ENCODE measurements at regions not wholly inside any gene's neighbourhood (a gene's known extent, or its start where the extent isn't known, plus 50 kb on each side); places are given as distances from the start of the nearest gene placed in this dataset.

DNA sequence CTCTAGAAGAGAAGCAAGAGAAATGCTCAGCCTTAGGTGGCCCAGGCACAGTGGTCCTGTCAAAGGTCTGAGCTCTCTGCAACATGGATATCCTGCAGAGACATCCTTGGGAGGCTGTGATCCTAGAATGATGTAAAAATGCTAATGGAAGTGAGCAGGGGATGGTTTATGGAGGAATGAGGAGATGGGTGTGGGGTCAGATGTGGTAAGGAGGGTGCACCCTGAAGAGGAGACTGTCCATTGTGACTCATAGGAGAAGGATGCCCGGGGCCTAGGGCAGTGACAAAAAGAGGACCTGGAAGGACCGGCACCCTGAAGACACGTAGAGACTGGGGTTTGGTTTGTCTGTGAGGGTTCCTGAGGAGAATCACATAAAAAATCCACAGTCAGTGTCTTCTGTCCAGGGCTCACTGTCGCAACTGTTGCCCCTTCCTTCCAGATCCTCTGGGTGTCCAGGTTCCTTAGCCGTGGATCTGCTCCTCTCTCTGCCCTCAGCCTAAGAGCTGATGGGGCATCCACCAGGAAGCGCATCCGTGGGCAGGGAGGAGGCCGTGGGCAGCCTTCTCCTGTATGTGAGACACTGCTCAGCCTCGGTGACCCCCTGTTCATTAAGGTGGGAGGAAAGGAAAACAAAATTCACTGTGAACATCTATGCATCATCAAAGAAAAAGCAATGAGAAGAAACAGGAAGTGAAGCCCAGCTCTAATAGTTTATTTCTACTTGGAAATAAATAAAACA lies 110.7 kb downstream of the VPREB1 start:
- H3K27me3 ChIP-seq (ENCODE audit: control insufficient read depth, insufficient read depth, low read length, poor library complexity, severe bottlenecking), result peaks cover 82% of the 10 kb centered on the region
- no peak for DNase-seq
- 84 to 92% methylated on average over 3 to 9 of the region's 9 CpGs for WGBS, 2 experiments (ENCODE audit: insufficient coverage in 1 of 2, insufficient read length in 1 of 2)
- H3K4me3 ChIP-seq (ENCODE audit: low read length), result no peak overlapping the region
- H3K9me3 Mint-ChIP-seq, result peaks cover 3% of the 10 kb centered on the region
- no peak overlapping the region for H3K27ac Mint-ChIP-seq
- no peak overlapping the region for H3K4me3 Mint-ChIP-seq
- H3K36me3 Mint-ChIP-seq (ENCODE audit: low read depth), result no peaks in the 10 kb centered on the region
- no peak overlapping the region for H3K27ac ChIP-seq (ENCODE audit: low read depth, low read length)
- no peak overlapping the region for H3K9ac ChIP-seq (ENCODE audit: extremely low read depth, low read length, poor library complexity, severe bottlenecking)
- TF ChIP-seq, protein P1, sequence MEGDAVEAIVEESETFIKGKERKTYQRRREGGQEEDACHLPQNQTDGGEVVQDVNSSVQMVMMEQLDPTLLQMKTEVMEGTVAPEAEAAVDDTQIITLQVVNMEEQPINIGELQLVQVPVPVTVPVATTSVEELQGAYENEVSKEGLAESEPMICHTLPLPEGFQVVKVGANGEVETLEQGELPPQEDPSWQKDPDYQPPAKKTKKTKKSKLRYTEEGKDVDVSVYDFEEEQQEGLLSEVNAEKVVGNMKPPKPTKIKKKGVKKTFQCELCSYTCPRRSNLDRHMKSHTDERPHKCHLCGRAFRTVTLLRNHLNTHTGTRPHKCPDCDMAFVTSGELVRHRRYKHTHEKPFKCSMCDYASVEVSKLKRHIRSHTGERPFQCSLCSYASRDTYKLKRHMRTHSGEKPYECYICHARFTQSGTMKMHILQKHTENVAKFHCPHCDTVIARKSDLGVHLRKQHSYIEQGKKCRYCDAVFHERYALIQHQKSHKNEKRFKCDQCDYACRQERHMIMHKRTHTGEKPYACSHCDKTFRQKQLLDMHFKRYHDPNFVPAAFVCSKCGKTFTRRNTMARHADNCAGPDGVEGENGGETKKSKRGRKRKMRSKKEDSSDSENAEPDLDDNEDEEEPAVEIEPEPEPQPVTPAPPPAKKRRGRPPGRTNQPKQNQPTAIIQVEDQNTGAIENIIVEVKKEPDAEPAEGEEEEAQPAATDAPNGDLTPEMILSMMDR (conservative IDR thresholded peaks at IDR 0.05), result no peak
- H3K9me3 ChIP-seq (ENCODE audit: control insufficient read depth, low read length), result no peaks in the 10 kb centered on the region
- H3K36me3 ChIP-seq (ENCODE audit: control insufficient read depth, insufficient read depth, low read length), result no peaks in the 10 kb centered on the region
- H3K4me1 Mint-ChIP-seq, result no peaks in the 10 kb centered on the region
- no peaks in the 10 kb centered on the region for H3K4me1 ChIP-seq (ENCODE audit: control insufficient read depth, insufficient read depth, low read length)
- peaks cover 96% of the 10 kb centered on the region for H3K27me3 Mint-ChIP-seq (ENCODE audit: insufficient read depth)

DNA sequence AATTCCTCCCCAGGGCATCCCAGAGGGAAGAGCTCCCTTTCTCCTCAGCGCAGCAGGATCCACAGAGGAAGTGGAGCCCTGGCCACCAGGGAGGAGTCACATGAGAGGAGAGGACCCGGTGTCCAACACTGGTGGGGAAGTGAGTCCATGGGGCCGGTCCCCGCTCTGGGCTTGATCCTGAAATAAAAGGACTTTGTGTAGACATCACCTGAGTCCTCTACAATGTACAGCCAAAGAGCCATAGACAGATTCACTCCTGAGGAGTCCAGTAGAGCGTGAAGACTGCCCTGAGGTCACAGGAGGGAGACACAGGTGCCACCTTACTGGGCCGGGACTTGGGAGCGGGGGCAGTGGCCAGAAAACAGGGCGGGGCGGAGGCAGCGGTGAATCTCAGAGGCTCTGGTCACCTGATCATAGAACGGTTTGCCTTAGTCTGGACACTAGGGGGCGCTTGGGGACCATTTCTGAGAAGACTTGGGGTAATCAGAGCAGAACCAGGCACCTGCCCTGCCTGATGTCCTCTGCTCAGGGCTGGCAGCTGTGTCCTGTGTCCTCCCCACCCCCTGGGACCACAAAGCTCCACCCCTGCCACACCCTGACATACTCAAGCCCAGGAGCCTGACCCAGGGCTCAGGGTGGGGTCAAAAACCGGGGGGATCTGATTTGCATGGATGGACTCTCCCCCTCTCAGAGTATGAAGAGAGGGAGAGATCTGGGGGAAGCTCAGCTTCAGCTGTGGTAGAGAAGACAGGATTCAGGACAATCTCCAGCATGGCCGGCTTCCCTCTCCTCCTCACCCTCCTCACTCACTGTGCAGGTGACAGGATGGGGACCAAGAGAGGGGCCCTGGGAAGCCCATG lies 112.7 kb downstream of the VPREB1 start:
- Histone ChIP-seq H3K4me1 (ENCODE audit: control insufficient read depth, insufficient read depth, low read length) (no peaks in the 10 kb centered on the region), H3K27ac (ENCODE audit: low read depth, low read length) (no peak overlapping the region), H3K4me3 (ENCODE audit: low read length) (no peak overlapping the region), H3K9me3 (ENCODE audit: control insufficient read depth, low read length) (no peaks in the 10 kb centered on the region), H3K9ac (ENCODE audit: extremely low read depth, low read length, poor library complexity, severe bottlenecking) (peak overlapping the region; percentile 11), H3K36me3 (ENCODE audit: control insufficient read depth, insufficient read depth, low read length) (no peaks in the 10 kb centered on the region), H3K27me3 (ENCODE audit: control insufficient read depth, insufficient read depth, low read length, poor library complexity, severe bottlenecking) (peaks cover 82% of the 10 kb centered on the region)
- no peaks in the 10 kb centered on the region for H3K36me3 Mint-ChIP-seq (ENCODE audit: low read depth)
- TF ChIP-seq, protein P1 (conservative IDR thresholded peaks at IDR 0.05), result peak; percentile 85
- peak; percentile 97 for DNase-seq
- H3K27ac Mint-ChIP-seq, result no peak overlapping the region
- WGBS, 2 experiments (ENCODE audit: insufficient coverage in 1 of 2, insufficient read length in 1 of 2), result 3 to 25% methylated on average over 8 to 12 of the region's 14 CpGs
- H3K4me3 Mint-ChIP-seq, result no peak overlapping the region
- no peaks in the 10 kb centered on the region for H3K4me1 Mint-ChIP-seq
- H3K27me3 Mint-ChIP-seq (ENCODE audit: insufficient read depth), result peaks cover 96% of the 10 kb centered on the region
- H3K9me3 Mint-ChIP-seq, result peaks cover 11% of the 10 kb centered on the region

DNA sequence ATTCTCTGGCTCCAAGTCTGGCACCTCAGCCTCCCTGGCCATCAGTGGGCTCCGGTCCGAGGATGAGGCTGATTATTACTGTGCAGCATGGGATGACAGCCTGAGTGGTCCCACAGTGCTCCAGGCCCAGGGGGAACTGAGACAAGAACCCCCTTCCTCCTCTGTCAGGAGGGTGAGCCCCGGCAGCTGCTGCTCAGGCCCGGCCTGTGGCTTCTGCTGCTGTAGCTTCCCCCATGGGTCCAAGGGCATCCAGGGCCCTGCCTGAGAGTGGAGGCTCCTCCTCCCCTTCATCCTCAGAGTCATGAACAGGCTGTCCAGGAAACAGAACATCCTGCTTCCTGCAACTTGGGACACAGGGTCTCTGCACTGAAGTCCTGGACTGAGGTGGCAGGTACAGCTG lies 113.6 kb downstream of the VPREB1 start:
- H3K36me3 ChIP-seq (ENCODE audit: control insufficient read depth, insufficient read depth, low read length), result no peaks in the 10 kb centered on the region
- no peaks in the 10 kb centered on the region for H3K4me1 ChIP-seq (ENCODE audit: control insufficient read depth, insufficient read depth, low read length)
- Mint-ChIP-seq H3K27me3 (ENCODE audit: insufficient read depth) (peaks cover 96% of the 10 kb centered on the region), H3K27ac (no peak overlapping the region), H3K9me3 (peaks cover 11% of the 10 kb centered on the region), H3K36me3 (ENCODE audit: low read depth) (no peaks in the 10 kb centered on the region), H3K4me1 (no peaks in the 10 kb centered on the region), H3K4me3 (no peak overlapping the region)
- TF ChIP-seq, protein P1 (conservative IDR thresholded peaks at IDR 0.05), result no peak
- H3K9ac ChIP-seq (ENCODE audit: extremely low read depth, low read length, poor library complexity, severe bottlenecking), result no peak overlapping the region
- H3K4me3 ChIP-seq (ENCODE audit: low read length), result no peak overlapping the region
- H3K27ac ChIP-seq (ENCODE audit: low read depth, low read length), result no peak overlapping the region
- WGBS, 2 experiments (ENCODE audit: insufficient coverage in 1 of 2, insufficient read length in 1 of 2), result 75 to 88% methylated on average over 2 to 4 of the region's 4 CpGs
- DNase-seq, result no peak
- H3K27me3 ChIP-seq (ENCODE audit: control insufficient read depth, insufficient read depth, low read length, poor library complexity, severe bottlenecking), result peaks cover 82% of the 10 kb centered on the region
- no peaks in the 10 kb centered on the region for H3K9me3 ChIP-seq (ENCODE audit: control insufficient read depth, low read length)

All from endodermal cell (in vitro differentiated cells).